Osteocyte (in vitro differentiated cells): ENCODE measurements at regions not wholly inside any gene's neighbourhood (a gene's known extent, or its start where the extent isn't known, plus 50 kb on each side); places are given as distances from the start of the nearest gene placed in this dataset.

Experiments
- DNase-seq: peaks from one replicate; pipeline ENCODE4 v3.0.0; 2021; ENCODE audit warnings: mixed read lengths; ENCODE audit not compliant: unreplicated experiment; ENCODE audit errors: extremely low spot score
- H3K27ac Mint-ChIP-seq: one replicate; pipeline ENCODE4 v1.8.0; 2021; ENCODE audit warnings: mild to moderate bottlenecking, mixed read lengths; ENCODE audit not compliant: unreplicated experiment
- H3K27me3 Mint-ChIP-seq: one replicate; pipeline ENCODE4 v1.8.0; 2021; ENCODE audit warnings: mixed read lengths; ENCODE audit not compliant: unreplicated experiment
- H3K36me3 Mint-ChIP-seq: one replicate; pipeline ENCODE4 v1.8.0; 2021; ENCODE audit warnings: mixed read lengths; ENCODE audit not compliant: unreplicated experiment
- H3K4me1 Mint-ChIP-seq: one replicate; pipeline ENCODE4 v1.8.0; 2021; ENCODE audit warnings: mixed read lengths; ENCODE audit not compliant: unreplicated experiment
- H3K4me3 Mint-ChIP-seq: one replicate; pipeline ENCODE4 v1.8.0; 2021; ENCODE audit warnings: mild to moderate bottlenecking, moderate library complexity, mixed read lengths; ENCODE audit not compliant: unreplicated experiment
- H3K9me3 Mint-ChIP-seq: one replicate; pipeline ENCODE4 v1.8.0; 2021; ENCODE audit warnings: mixed read lengths; ENCODE audit not compliant: unreplicated experiment
- TF ChIP-seq, protein P1 (sequence below): fragments of 200-600 bp; sonication (generic); IDR thresholded peaks from 2 replicates; pipeline ENCODE4 v1.5.0; 2021; ENCODE audit warnings: antibody characterized with exemption, mild to moderate bottlenecking, moderate library complexity

DNA sequence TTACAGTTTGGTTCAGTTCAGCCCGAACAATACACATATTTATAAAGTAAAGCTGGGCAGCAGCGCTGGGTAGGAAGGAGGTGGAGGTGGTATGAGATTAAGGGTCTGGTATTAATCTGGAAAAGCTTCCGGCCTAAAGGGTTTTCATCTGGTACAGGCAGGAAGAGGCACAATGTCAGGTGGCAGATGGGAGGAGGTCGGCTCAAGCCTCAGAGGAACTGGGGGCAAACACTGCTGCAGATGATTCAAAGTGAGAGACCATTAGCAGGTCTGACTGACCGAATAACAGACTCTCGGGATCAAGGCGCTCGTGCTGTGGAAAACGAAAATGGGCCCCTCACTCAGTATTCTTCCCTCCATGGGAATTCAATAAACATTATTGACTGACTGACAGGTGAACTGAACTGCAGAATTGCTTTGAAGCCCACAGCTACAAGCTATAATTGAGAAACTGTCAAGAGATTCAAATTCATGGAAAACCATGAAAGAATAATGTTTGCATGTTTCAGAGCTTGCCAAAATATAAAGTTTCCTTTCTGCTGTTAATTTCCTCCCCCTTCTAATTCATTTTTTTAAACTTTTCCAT lies 75.3 kb downstream of the TMEM167A start:
- TF ChIP-seq, protein P1, sequence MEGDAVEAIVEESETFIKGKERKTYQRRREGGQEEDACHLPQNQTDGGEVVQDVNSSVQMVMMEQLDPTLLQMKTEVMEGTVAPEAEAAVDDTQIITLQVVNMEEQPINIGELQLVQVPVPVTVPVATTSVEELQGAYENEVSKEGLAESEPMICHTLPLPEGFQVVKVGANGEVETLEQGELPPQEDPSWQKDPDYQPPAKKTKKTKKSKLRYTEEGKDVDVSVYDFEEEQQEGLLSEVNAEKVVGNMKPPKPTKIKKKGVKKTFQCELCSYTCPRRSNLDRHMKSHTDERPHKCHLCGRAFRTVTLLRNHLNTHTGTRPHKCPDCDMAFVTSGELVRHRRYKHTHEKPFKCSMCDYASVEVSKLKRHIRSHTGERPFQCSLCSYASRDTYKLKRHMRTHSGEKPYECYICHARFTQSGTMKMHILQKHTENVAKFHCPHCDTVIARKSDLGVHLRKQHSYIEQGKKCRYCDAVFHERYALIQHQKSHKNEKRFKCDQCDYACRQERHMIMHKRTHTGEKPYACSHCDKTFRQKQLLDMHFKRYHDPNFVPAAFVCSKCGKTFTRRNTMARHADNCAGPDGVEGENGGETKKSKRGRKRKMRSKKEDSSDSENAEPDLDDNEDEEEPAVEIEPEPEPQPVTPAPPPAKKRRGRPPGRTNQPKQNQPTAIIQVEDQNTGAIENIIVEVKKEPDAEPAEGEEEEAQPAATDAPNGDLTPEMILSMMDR: no peak
- Mint-ChIP-seq H3K4me3 (no peak overlapping the region), H3K27me3 (peaks cover 13% of the 10 kb centered on the region), H3K4me1 (peaks cover 8% of the 10 kb centered on the region), H3K27ac (no peak overlapping the region), H3K36me3 (no peaks in the 10 kb centered on the region), H3K9me3 (no peaks in the 10 kb centered on the region)
- DNase-seq: no peak

GRCh38 chr5:83000922-83001321 lies 76.3 kb downstream of the TMEM167A start:
- peaks cover 8% of the 10 kb centered on the region for H3K4me1 Mint-ChIP-seq

GRCh38 chr5:83000428-83000827 lies 76.8 kb downstream of the TMEM167A start:
- no peak overlapping the region for H3K4me3 Mint-ChIP-seq
- H3K4me1 Mint-ChIP-seq: peaks cover 8% of the 10 kb centered on the region
- TF ChIP-seq, protein P1: no peak
- no peaks in the 10 kb centered on the region for H3K36me3 Mint-ChIP-seq
- H3K9me3 Mint-ChIP-seq: no peaks in the 10 kb centered on the region
- H3K27me3 Mint-ChIP-seq: peaks cover 13% of the 10 kb centered on the region
- no peak overlapping the region for H3K27ac Mint-ChIP-seq
- no peak for DNase-seq

More at GRCh38 chr5:83000922-83001321, 76.3 kb downstream of the TMEM167A start:
- H3K27ac Mint-ChIP-seq: no peak overlapping the region
- no peaks in the 10 kb centered on the region for H3K9me3 Mint-ChIP-seq
- H3K27me3 Mint-ChIP-seq: peaks cover 13% of the 10 kb centered on the region
- no peak for DNase-seq
- no peak overlapping the region for H3K4me3 Mint-ChIP-seq
- TF ChIP-seq, protein P1: no peak
- H3K36me3 Mint-ChIP-seq: no peaks in the 10 kb centered on the region

- H3K4me3 Mint-ChIP-seq: no peak overlapping the region
- H3K27me3 Mint-ChIP-seq: no peaks in the 10 kb centered on the region
Measured at GRCh38 chr5:82993416-82993815, 83.8 kb downstream of the TMEM167A start.

DNA sequence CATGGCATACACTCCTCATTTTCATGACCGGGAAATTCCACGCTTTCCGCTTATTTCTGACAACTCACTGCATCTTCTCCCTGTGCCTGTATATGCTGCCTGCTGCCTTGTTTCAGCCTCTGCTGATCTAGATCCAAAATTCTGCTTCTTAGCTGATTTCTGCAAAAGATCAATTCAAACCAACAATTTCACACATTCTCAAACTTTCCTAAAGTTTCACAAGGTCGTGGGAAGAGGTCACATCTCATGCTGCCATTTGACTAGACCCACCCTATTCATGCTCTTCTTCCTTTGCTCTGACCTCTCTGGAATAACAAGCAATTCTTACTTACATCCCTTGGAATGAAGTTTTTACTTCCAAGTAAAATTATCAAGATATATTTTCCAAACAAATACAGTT lies 84.5 kb downstream of the TMEM167A start:
- no peak overlapping the region for H3K27ac Mint-ChIP-seq

More at GRCh38 chr5:82993416-82993815, 83.8 kb downstream of the TMEM167A start:
- TF ChIP-seq, protein P1: no peak
- peaks cover 6% of the 10 kb centered on the region for H3K4me1 Mint-ChIP-seq
- H3K36me3 Mint-ChIP-seq: no peaks in the 10 kb centered on the region
- DNase-seq: no peak
- no peaks in the 10 kb centered on the region for H3K9me3 Mint-ChIP-seq
- H3K27ac Mint-ChIP-seq: no peak overlapping the region

More for the DNA sequence above, 84.5 kb downstream of the TMEM167A start:
- no peaks in the 10 kb centered on the region for H3K27me3 Mint-ChIP-seq
- no peak for DNase-seq
- no peaks in the 10 kb centered on the region for H3K36me3 Mint-ChIP-seq
- TF ChIP-seq, protein P1: no peak
- H3K4me3 Mint-ChIP-seq: no peak overlapping the region
- H3K9me3 Mint-ChIP-seq: no peaks in the 10 kb centered on the region
- H3K4me1 Mint-ChIP-seq: peaks cover 6% of the 10 kb centered on the region
